HepG2 (cell line): ENCODE measurements at regions not wholly inside any gene's neighbourhood (a gene's known extent, or its start where the extent isn't known, plus 50 kb on each side); places are given as distances from the start of the nearest gene placed in this dataset.

Experiments
- ATAC-seq: fragments of 200-7000 bp; cut with Tn5 transposase; 3 replicates; pipeline ENCODE4 v1.9.1; 2020; ENCODE audit warnings: mild to moderate bottlenecking, moderate library complexity
- BruUV-seq: library from RNA; stranded (reverse); fragments of 400-500 nt; replicated peaks from 2 replicates; lab custom pipeline; 2021; lab: Mats Ljungman, UMichigan
- CTCF ChIA-PET: fragments of 300-600 bp; formaldehyde crosslinking; extraction: SDS; loops from one replicate; lab custom pipeline; 2021; ENCODE audit warnings: low total read pairs, inconsistent platforms, low intra/inter-chr PET ratio; lab: Yijun Ruan, JAX
- POLR2A ChIA-PET: fragments of 350-600 bp; sonication (Branson Sonifier 250); formaldehyde crosslinking; loops from one replicate; lab custom pipeline; 2020; ENCODE audit warnings: antibody characterized with exemption, inconsistent platforms; lab: Yijun Ruan, JAX
- DNase-seq: peaks from one replicate; pipeline ENCODE4 v3.0.0-alpha.2; 2015; ENCODE audit warnings: low spot score
- FAIRE-seq: peaks from 3 replicates; lab custom pipeline; 2011; peaks lifted over from hg19 to GRCh38; lab: Jason Lieb, UNC
- H2AFZ ChIP-seq: one replicate; pipeline ENCODE4 v1.6.1; 2011; ENCODE audit warnings: low read length, inconsistent platforms
- H3K27ac ChIP-seq: fragments of 300-600 bp; 3 replicates; pipeline ENCODE4 v1.8.0; 2011; ENCODE audit warnings: mixed run types, mild to moderate bottlenecking, mixed read lengths, low read length, inconsistent platforms; ENCODE audit not compliant: insufficient read depth; ENCODE audit errors: extremely low read length
- H3K27me3 ChIP-seq, 2 experiments: fragments of 200-600 bp in 1 of 2; 2 replicates in 1 of 2; 3 replicates in 1 of 2; pipeline versions ENCODE4 v1.6.0 to v1.8.0; 2011; ENCODE audit warnings: low read length in 2 of 2, mild to moderate bottlenecking in 2 of 2, moderate library complexity in 2 of 2, inconsistent platforms in 1 of 2; ENCODE audit not compliant: insufficient read depth in 2 of 2, control insufficient read depth in 1 of 2
- H3K36me3 ChIP-seq, 2 experiments: fragments of 200-600 bp in 1 of 2; replicated peaks in 1 of 2; 2 replicates in 1 of 2; 3 replicates in 1 of 2; pipeline versions ENCODE4 v1.5.1 to v1.8.0; 2011; ENCODE audit warnings: low read length in 2 of 2, inconsistent platforms in 1 of 2; ENCODE audit not compliant: insufficient read depth in 2 of 2, control insufficient read depth in 1 of 2
- H3K4me1 ChIP-seq: 2 replicates; pipeline ENCODE4 v1.5.1; 2012; ENCODE audit warnings: low read length, inconsistent platforms; ENCODE audit not compliant: insufficient read depth
- H3K4me2 ChIP-seq: 2 replicates; pipeline ENCODE4 v1.6.0; 2011; ENCODE audit warnings: low read depth, low read length, inconsistent platforms
- H3K4me3 ChIP-seq, 3 experiments: fragments of 200-600 bp in 1 of 3; sonication (generic), shearing (Covaris generic) in 1 of 3; replicated peaks in 1 of 3; 2 replicates each; pipeline ENCODE4 v1.5.1; 2011 to 2016; ENCODE audit warnings: low read length in 3 of 3, inconsistent platforms in 2 of 3, low read depth in 2 of 3, mild to moderate bottlenecking in 2 of 3, control low read depth in 1 of 3, mixed read lengths in 1 of 3; ENCODE audit not compliant: insufficient read depth in 1 of 3
- H3K79me2 ChIP-seq: one replicate; pipeline ENCODE4 v1.6.1; 2011; ENCODE audit warnings: low read length, inconsistent platforms; ENCODE audit not compliant: insufficient read depth
- H3K9ac ChIP-seq: 2 replicates; pipeline ENCODE4 v1.6.0; 2011; ENCODE audit warnings: mild to moderate bottlenecking, low read depth, low read length, inconsistent platforms; ENCODE audit not compliant: insufficient read depth
- H3K9me3 ChIP-seq: 2 replicates; pipeline ENCODE4 v1.5.1; 2012; ENCODE audit warnings: mild to moderate bottlenecking, low read length
- H4K20me1 ChIP-seq: 2 replicates; pipeline ENCODE4 v1.6.0; 2011; ENCODE audit warnings: inconsistent platforms, mild to moderate bottlenecking, low read length, moderate library complexity; ENCODE audit not compliant: insufficient read depth
- ARHGAP35 ChIP-seq: sonication (generic); formaldehyde crosslinking; IDR thresholded peaks from 2 replicates; pipeline ENCODE4 v1.9.0; 2022; ENCODE audit warnings: mild to moderate bottlenecking, inconsistent platforms, moderate library complexity, missing genetic modification reagents, borderline replicate concordance
- ATAD3A ChIP-seq: sonication (generic); formaldehyde crosslinking; IDR thresholded peaks from 2 replicates; pipeline ENCODE4 v1.4.0; 2020; ENCODE audit warnings: missing genetic modification reagents
- FOXJ3 ChIP-seq: sonication (generic); formaldehyde crosslinking; IDR thresholded peaks from 2 replicates; pipeline ENCODE4 v1.4.0; 2020; ENCODE audit warnings: missing genetic modification reagents, mild to moderate bottlenecking, borderline replicate concordance
- HMG20B ChIP-seq: conservative IDR thresholded peaks from 2 replicates; pipeline ENCODE4 v1.6.1; 2016; ENCODE audit warnings: missing genetic modification reagents, missing compliant biosample characterization
- PATZ1 ChIP-seq: sonication (generic); formaldehyde crosslinking; IDR thresholded peaks from 2 replicates; pipeline ENCODE4 v1.4.0; 2020; ENCODE audit warnings: missing genetic modification reagents
- SNAPC2 ChIP-seq: sonication (generic); formaldehyde crosslinking; IDR thresholded peaks from 2 replicates; pipeline ENCODE4 v1.8.1; 2022; ENCODE audit warnings: mild to moderate bottlenecking, missing genetic modification reagents
- SNAPC5 ChIP-seq: sonication (generic); formaldehyde crosslinking; IDR thresholded peaks from 2 replicates; pipeline ENCODE4 v1.8.1; 2023; ENCODE audit warnings: mild to moderate bottlenecking, missing genetic modification reagents, borderline replicate concordance
- SP1 ChIP-seq, 2 experiments: fragments of 450-650 bp in 1 of 2; sonication (generic) in 1 of 2; formaldehyde crosslinking in 1 of 2; IDR thresholded peaks; 2 replicates each; pipeline versions ENCODE4 v1.4.0 to v1.6.1; 2016 to 2020; ENCODE audit warnings: missing genetic modification reagents in 1 of 2
- SRSF4 ChIP-seq: fragments of 200-400 bp; formaldehyde crosslinking; IDR thresholded peaks from one replicate; pipeline ENCODE4 v1.6.1; 2018; ENCODE audit warnings: mild to moderate bottlenecking, low read depth, low read length, moderate library complexity; ENCODE audit not compliant: poor library complexity, severe bottlenecking
- U2AF2 ChIP-seq: fragments of 200-400 bp; formaldehyde crosslinking; IDR thresholded peaks from 2 replicates; pipeline ENCODE4 v1.6.1; 2017; ENCODE audit warnings: low read depth, mild to moderate bottlenecking, low read length
- ZNF232 ChIP-seq: sonication (generic); formaldehyde crosslinking; IDR thresholded peaks from 2 replicates; pipeline ENCODE4 v1.4.0; 2020; ENCODE audit warnings: missing genetic modification reagents, borderline replicate concordance
- ZNF33A ChIP-seq: sonication (generic); formaldehyde crosslinking; IDR thresholded peaks from 2 replicates; pipeline ENCODE4 v1.5.1; 2020; ENCODE audit warnings: missing genetic modification reagents, mild to moderate bottlenecking, moderate library complexity, borderline replicate concordance
- ZNF558 ChIP-seq: sonication (generic); formaldehyde crosslinking; IDR thresholded peaks from 2 replicates; pipeline ENCODE4 v1.9.0; 2022; ENCODE audit warnings: mild to moderate bottlenecking, missing genetic modification reagents, borderline replicate concordance
- WGBS: methylation state at CpG from one replicate; pipeline ENCODE4 v1.1.6; 2017; ENCODE audit warnings: low lambda C conversion rate; 5-methylcytosine and 5-hydroxymethylcytosine counted together
- in situ Hi-C: cut with HindIII; loops from 2 replicates; pipeline ENCODE4 v1.10.0; 2017; ENCODE audit warnings: low pct_unique_long_range_greater_than_20kb; ENCODE audit not compliant: extremely low pct_ligation_motif_present
- intact Hi-C: fragments of 100-400 bp; cut with micrococcal nuclease; formaldehyde crosslinking; loops from one replicate; pipeline ENCODE4 v1.10.0; 2022; ENCODE audit not compliant: unreplicated experiment
- TF ChIP-seq, protein P1 (sequence below): sonication (generic); formaldehyde crosslinking; IDR thresholded peaks from 2 replicates; pipeline ENCODE4 v1.5.0; 2020; ENCODE audit warnings: missing genetic modification reagents
- TF ChIP-seq, protein P2 (sequence below): sonication (generic); formaldehyde crosslinking; IDR thresholded peaks from 2 replicates; pipeline ENCODE4 v1.4.0; 2020; ENCODE audit warnings: missing genetic modification reagents

DNA sequence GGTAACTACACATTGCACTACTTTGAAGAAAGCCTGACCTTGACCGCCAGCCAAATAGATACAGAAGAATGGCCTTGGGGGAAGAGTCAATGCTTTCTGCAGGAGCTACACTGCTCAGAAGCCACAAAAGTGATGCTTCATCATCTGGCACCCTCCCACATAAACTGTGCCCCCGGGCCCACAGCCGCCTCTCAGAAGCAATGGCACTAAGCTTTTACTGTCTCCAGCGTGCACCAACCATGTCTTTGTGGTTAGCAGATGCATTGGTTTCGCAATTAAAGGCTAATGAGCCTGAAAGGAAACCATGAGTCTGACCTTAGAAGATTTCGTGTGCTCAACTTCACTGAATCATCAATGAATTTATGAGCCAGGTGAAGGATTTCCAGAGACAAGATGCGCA is 209.4 kb upstream of the TRIB2 start:
- no peak overlapping the region for H3K4me2 ChIP-seq
- ATAC-seq (no peak), FAIRE-seq (no peak), DNase-seq (no peak)
- intact Hi-C loops, result no loop called here
- CTCF ChIA-PET, result no interaction called here
- POLR2A ChIA-PET, result no interaction called here
- no peaks in the 10 kb centered on the region for H3K79me2 ChIP-seq
- no peaks in the 10 kb centered on the region for H3K36me3 ChIP-seq
- H4K20me1 ChIP-seq, result no peaks in the 10 kb centered on the region
- BruUV-seq, result no TSS peak
- H3K9me3 ChIP-seq, result no peaks in the 10 kb centered on the region
- H3K4me3 ChIP-seq, result no peak overlapping the region
- TF ChIP-seq SP1 (IDR thresholded peaks at IDR 0.05), result no peak
- TF ChIP-seq SP1 (CRISPR knock-in tag; IDR thresholded peaks at IDR 0.05), result no peak
- TF ChIP-seq HMG20B (CRISPR knock-in tag), result no peak
- no peak for TF ChIP-seq ZNF558 (CRISPR knock-in tag)
- TF ChIP-seq, protein P1, sequence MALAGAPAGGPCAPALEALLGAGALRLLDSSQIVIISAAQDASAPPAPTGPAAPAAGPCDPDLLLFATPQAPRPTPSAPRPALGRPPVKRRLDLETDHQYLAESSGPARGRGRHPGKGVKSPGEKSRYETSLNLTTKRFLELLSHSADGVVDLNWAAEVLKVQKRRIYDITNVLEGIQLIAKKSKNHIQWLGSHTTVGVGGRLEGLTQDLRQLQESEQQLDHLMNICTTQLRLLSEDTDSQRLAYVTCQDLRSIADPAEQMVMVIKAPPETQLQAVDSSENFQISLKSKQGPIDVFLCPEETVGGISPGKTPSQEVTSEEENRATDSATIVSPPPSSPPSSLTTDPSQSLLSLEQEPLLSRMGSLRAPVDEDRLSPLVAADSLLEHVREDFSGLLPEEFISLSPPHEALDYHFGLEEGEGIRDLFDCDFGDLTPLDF (CRISPR knock-in tag), result no peak
- no peak for TF ChIP-seq SRSF4
- TF ChIP-seq FOXJ3 (CRISPR knock-in tag), result no peak
- no peak for TF ChIP-seq SNAPC2
- TF ChIP-seq ZNF33A (CRISPR knock-in tag), result no peak
- TF ChIP-seq, all 625 proteins: peak for 0
- no peak overlapping the region for H2AFZ ChIP-seq
- no peak overlapping the region for H3K27ac ChIP-seq
- in situ Hi-C loops, result no loop called here
- no peaks in the 10 kb centered on the region for H3K4me1 ChIP-seq
- no peak overlapping the region for H3K9ac ChIP-seq
- WGBS, result 26% methylated on average over 7 of the region's 7 CpGs
- no peaks in the 10 kb centered on the region for H3K27me3 ChIP-seq

DNA sequence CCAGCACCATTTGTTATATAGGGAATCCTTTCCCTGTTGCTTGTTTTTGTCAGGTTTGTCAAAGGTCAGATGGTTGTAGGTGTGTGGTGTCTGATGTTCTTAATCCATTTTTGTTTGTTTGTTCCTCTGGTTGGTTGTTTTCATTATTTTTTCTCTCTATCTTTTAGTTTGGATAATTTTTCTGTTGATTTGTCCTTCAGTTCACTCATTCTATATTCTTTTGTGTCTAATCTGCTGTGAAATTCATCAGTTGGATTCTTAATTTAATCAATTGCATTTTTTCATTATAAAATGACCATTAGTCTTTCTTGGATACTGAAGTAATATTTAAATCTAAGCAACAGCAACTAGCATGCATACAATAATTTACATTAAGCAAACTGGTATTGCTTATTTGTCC is 206.7 kb upstream of the TRIB2 start:
- POLR2A ChIA-PET, result no interaction called here
- FAIRE-seq, result no peak
- CTCF ChIA-PET, result no interaction called here
- no peak for TF ChIP-seq ARHGAP35 (CRISPR knock-in tag)
- no peak for TF ChIP-seq PATZ1
- no peak for TF ChIP-seq ZNF232 (CRISPR knock-in tag)
- TF ChIP-seq SNAPC5 (CRISPR knock-in tag), result no peak
- TF ChIP-seq ATAD3A (CRISPR knock-in tag), result no peak
- TF ChIP-seq, protein P2, sequence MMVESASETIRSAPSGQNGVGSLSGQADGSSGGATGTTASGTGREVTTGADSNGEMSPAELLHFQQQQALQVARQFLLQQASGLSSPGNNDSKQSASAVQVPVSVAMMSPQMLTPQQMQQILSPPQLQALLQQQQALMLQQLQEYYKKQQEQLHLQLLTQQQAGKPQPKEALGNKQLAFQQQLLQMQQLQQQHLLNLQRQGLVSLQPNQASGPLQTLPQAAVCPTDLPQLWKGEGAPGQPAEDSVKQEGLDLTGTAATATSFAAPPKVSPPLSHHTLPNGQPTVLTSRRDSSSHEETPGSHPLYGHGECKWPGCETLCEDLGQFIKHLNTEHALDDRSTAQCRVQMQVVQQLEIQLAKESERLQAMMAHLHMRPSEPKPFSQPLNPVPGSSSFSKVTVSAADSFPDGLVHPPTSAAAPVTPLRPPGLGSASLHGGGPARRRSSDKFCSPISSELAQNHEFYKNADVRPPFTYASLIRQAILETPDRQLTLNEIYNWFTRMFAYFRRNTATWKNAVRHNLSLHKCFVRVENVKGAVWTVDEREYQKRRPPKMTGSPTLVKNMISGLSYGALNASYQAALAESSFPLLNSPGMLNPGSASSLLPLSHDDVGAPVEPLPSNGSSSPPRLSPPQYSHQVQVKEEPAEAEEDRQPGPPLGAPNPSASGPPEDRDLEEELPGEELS, result no peak
- TF ChIP-seq U2AF2, result no peak

More for the DNA sequence above, 206.7 kb upstream of the TRIB2 start:
- in situ Hi-C loops (no loop called here), intact Hi-C loops (no loop called here)
- H3K27me3 ChIP-seq, result no peaks in the 10 kb centered on the region
- no peaks in the 10 kb centered on the region for H4K20me1 ChIP-seq
- no peak for DNase-seq
- H2AFZ ChIP-seq, result no peak overlapping the region
- H3K36me3 ChIP-seq, result no peaks in the 10 kb centered on the region
- peaks cover 17% of the 10 kb centered on the region for H3K4me1 ChIP-seq
- no peak for ATAC-seq
- no peak overlapping the region for H3K4me3 ChIP-seq
- no peak overlapping the region for H3K4me2 ChIP-seq
- no peaks in the 10 kb centered on the region for H3K9me3 ChIP-seq
- H3K79me2 ChIP-seq, result no peaks in the 10 kb centered on the region
- no TSS peak for BruUV-seq
- H3K27ac ChIP-seq, result no peak overlapping the region
- H3K9ac ChIP-seq, result no peak overlapping the region
